Chondrocyte (in vitro differentiated cells): ENCODE measurements at regions not wholly inside any gene's neighbourhood (a gene's known extent, or its start where the extent isn't known, plus 50 kb on each side); places are given as distances from the start of the nearest gene placed in this dataset.

Source experiments
- DNase-seq: peaks from one replicate; pipeline ENCODE4 v3.0.0; 2021; ENCODE audit warnings: mixed read lengths, low spot score
- H3K27ac Mint-ChIP-seq: one replicate; pipeline ENCODE4 v1.8.0; 2021; ENCODE audit warnings: mild to moderate bottlenecking, moderate library complexity, mixed read lengths; ENCODE audit not compliant: unreplicated experiment
- H3K27me3 Mint-ChIP-seq: 2 replicates; pipeline ENCODE4 v1.8.0; 2021; ENCODE audit warnings: low read depth, mixed read lengths
- H3K36me3 Mint-ChIP-seq: 2 replicates; pipeline ENCODE4 v1.8.0; 2021; ENCODE audit warnings: low read depth, mixed read lengths
- H3K4me1 Mint-ChIP-seq: 2 replicates; pipeline ENCODE4 v1.8.0; 2021; ENCODE audit warnings: low read depth, mild to moderate bottlenecking, mixed read lengths
- H3K4me3 Mint-ChIP-seq: one replicate; pipeline ENCODE4 v1.8.0; 2021; ENCODE audit warnings: mild to moderate bottlenecking, moderate library complexity, mixed read lengths; ENCODE audit not compliant: unreplicated experiment
- H3K9me3 Mint-ChIP-seq: 2 replicates; pipeline ENCODE4 v1.8.0; 2021; ENCODE audit warnings: low read depth, mixed read lengths
- CTCF ChIP-seq: fragments of 200-600 bp; sonication (generic); IDR thresholded peaks from 2 replicates; pipeline ENCODE4 v1.5.0; 2021; ENCODE audit warnings: antibody characterized with exemption, mild to moderate bottlenecking, moderate library complexity

- Mint-ChIP-seq H3K36me3 (no peaks in the 10 kb centered on the region), H3K4me3 (no peak overlapping the region), H3K27me3 (no peaks in the 10 kb centered on the region), H3K9me3 (peaks cover 12% of the 10 kb centered on the region), H3K27ac (no peak overlapping the region), H3K4me1 (no peaks in the 10 kb centered on the region)
- DNase-seq: no peak
- no peak for TF ChIP-seq CTCF
These were observed 1186.1 kb downstream of the SLITRK5 start for GRCh38 chr13:88857256-88857655.

- Mint-ChIP-seq H3K27ac (no peak overlapping the region), H3K9me3 (no peaks in the 10 kb centered on the region), H3K36me3 (no peaks in the 10 kb centered on the region), H3K4me1 (no peaks in the 10 kb centered on the region), H3K4me3 (no peak overlapping the region), H3K27me3 (no peaks in the 10 kb centered on the region)
- DNase-seq: no peak
- TF ChIP-seq CTCF: no peak
These were observed 1191.0 kb downstream of the SLITRK5 start for GRCh38 chr13:88862095-88862620.

GRCh38 chr13:88863116-88863515, 1191.9 kb downstream of the SLITRK5 start:
- no peak overlapping the region for H3K4me3 Mint-ChIP-seq
- no peaks in the 10 kb centered on the region for H3K4me1 Mint-ChIP-seq
- H3K36me3 Mint-ChIP-seq: no peaks in the 10 kb centered on the region
- no peak for TF ChIP-seq CTCF
- H3K27me3 Mint-ChIP-seq: no peaks in the 10 kb centered on the region
- no peak overlapping the region for H3K27ac Mint-ChIP-seq
- no peaks in the 10 kb centered on the region for H3K9me3 Mint-ChIP-seq
- no peak for DNase-seq

GRCh38 chr13:88866195-88866594, 1195.0 kb downstream of the SLITRK5 start:
- Mint-ChIP-seq H3K27ac (no peak overlapping the region), H3K36me3 (no peaks in the 10 kb centered on the region), H3K9me3 (no peaks in the 10 kb centered on the region), H3K27me3 (no peaks in the 10 kb centered on the region), H3K4me3 (no peak overlapping the region), H3K4me1 (no peaks in the 10 kb centered on the region)
- no peak for DNase-seq
- no peak for TF ChIP-seq CTCF

GRCh38 chr13:88883741-88884140, 1212.6 kb downstream of the SLITRK5 start:
- no peak overlapping the region for H3K27ac Mint-ChIP-seq
- no peaks in the 10 kb centered on the region for H3K36me3 Mint-ChIP-seq
- peaks cover 18% of the 10 kb centered on the region for H3K9me3 Mint-ChIP-seq
- no peak for DNase-seq
- H3K27me3 Mint-ChIP-seq: no peaks in the 10 kb centered on the region
- TF ChIP-seq CTCF: no peak
- no peaks in the 10 kb centered on the region for H3K4me1 Mint-ChIP-seq
- no peak overlapping the region for H3K4me3 Mint-ChIP-seq
